Activated T-cell treated with anti-CD3 and anti-CD28 coated beads, Interleukin-2, amount 50 U/mL, for 24 hours (primary cell): ENCODE measurements at regions not wholly inside any gene's neighbourhood (a gene's known extent, or its start where the extent isn't known, plus 50 kb on each side); places are given as distances from the start of the nearest gene placed in this dataset.
"Not testable (repeated sequence)": the region's sequence is repeated elsewhere in the genome, so short reads cannot be mapped to it uniquely, and the experiment has no call there.

Source experiments
- DNase-seq: peaks from one replicate; pipeline ENCODE4 v3.0.0-alpha.2; 2020
- H3K27ac Mint-ChIP-seq: 2 replicates; pipeline ENCODE4 v1.8.0; 2020; ENCODE audit warnings: mild to moderate bottlenecking, mixed read lengths
- H3K27me3 Mint-ChIP-seq: 2 replicates; pipeline ENCODE4 v1.8.0; 2020; ENCODE audit warnings: mixed read lengths
- H3K36me3 Mint-ChIP-seq: 2 replicates; pipeline ENCODE4 v1.8.0; 2020; ENCODE audit warnings: low read depth, mixed read lengths
- H3K4me1 Mint-ChIP-seq: 2 replicates; pipeline ENCODE4 v1.8.0; 2020; ENCODE audit warnings: low read depth, mixed read lengths
- H3K4me3 Mint-ChIP-seq: 2 replicates; pipeline ENCODE4 v1.8.0; 2020; ENCODE audit warnings: mild to moderate bottlenecking, moderate library complexity, mixed read lengths
- H3K9me3 Mint-ChIP-seq: 2 replicates; pipeline ENCODE4 v1.8.0; 2020; ENCODE audit warnings: mixed read lengths

DNA sequence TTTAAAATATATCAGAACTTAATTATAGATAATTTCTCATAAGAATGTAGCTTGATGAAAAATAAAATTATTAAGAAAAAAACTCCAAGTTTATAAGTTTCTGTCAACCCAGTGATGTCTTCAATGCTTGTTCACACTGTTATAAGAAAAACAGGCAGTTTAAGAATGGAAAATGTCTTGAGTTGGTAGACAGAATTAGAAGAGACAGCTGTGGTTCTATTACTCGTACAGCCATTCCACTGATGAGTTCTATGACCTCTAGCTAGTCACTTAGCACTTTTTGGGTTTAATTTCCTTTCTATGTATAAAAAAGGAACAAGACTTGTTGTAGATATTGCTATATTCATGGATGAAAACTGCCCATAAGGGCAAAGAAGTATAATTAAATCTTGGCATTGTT, 1013.1 kb upstream of the ATXN8OS start:
- no peak overlapping the region for H3K27ac Mint-ChIP-seq

DNA sequence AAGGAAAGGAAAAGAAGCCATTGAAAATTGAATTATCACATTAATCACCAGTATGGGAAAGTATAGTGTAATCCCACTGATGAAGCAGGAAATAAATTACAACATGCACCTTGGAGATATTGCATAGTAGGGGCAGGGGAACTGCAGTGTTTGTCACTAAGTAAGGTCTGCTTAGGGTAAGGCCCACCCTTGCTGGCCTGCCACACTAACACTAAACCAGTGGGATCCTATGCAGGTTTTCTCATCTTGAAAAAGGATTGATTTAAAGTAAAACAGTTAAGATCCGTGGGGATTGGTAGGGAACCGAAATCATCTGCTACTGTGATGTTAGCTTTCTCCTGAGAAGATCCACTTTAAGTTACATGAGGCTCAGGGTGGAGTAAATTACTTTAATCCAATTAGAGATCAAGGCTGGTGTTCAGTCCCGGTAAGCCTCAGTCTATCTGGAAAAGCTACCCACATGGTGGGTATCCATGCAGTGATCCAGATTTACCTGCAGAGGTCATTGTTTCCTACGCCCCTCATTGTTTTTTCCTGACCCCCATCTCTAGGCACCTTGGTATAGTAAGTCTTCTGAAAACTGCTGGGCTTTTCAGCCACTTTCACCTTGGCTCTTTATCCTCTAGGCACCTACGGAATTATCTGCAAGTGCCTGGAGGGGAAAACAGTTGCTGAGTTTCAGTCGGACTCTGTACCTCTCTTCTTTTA, 1014.9 kb upstream of the ATXN8OS start:
- peaks cover 11% of the 10 kb centered on the region for H3K9me3 Mint-ChIP-seq
- DNase-seq, result no peak
- no peak overlapping the region for H3K27ac Mint-ChIP-seq

More for the DNA sequence above, 1013.1 kb upstream of the ATXN8OS start:
- H3K4me1 Mint-ChIP-seq, result no peaks in the 10 kb centered on the region
- H3K27me3 Mint-ChIP-seq, result no peaks in the 10 kb centered on the region
- no peaks in the 10 kb centered on the region for H3K36me3 Mint-ChIP-seq
- no peak overlapping the region for H3K4me3 Mint-ChIP-seq
- DNase-seq, result no peak
- peaks cover 10% of the 10 kb centered on the region for H3K9me3 Mint-ChIP-seq

DNA sequence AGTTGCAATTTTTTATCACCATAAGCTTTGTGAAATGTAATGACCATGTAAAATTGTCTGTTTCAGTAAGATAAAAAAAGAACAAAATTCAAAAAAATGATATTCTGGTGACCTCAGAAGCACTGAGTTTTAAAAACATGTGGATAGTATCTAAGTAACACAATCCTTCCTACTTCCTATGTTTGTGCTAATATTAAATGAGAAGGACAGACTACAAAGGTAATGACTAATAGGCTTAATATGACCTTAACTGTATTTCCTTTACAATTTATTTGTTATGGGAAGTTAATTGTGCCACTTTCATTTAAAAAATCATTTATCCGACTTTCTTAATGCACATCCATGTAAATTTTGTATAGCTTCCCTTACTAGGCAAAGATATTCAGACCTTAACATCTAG, 1030.4 kb upstream of the ATXN8OS start:
- no peak overlapping the region for H3K4me3 Mint-ChIP-seq
- no peak overlapping the region for H3K27ac Mint-ChIP-seq
- H3K36me3 Mint-ChIP-seq, result no peaks in the 10 kb centered on the region
- no peak for DNase-seq
- H3K4me1 Mint-ChIP-seq, result no peaks in the 10 kb centered on the region
- peaks cover 10% of the 10 kb centered on the region for H3K9me3 Mint-ChIP-seq
- no peaks in the 10 kb centered on the region for H3K27me3 Mint-ChIP-seq

More for the DNA sequence above, 1014.9 kb upstream of the ATXN8OS start:
- Mint-ChIP-seq H3K4me3 (no peak overlapping the region), H3K36me3 (no peaks in the 10 kb centered on the region), H3K27me3 (no peaks in the 10 kb centered on the region), H3K4me1 (no peaks in the 10 kb centered on the region)

DNA sequence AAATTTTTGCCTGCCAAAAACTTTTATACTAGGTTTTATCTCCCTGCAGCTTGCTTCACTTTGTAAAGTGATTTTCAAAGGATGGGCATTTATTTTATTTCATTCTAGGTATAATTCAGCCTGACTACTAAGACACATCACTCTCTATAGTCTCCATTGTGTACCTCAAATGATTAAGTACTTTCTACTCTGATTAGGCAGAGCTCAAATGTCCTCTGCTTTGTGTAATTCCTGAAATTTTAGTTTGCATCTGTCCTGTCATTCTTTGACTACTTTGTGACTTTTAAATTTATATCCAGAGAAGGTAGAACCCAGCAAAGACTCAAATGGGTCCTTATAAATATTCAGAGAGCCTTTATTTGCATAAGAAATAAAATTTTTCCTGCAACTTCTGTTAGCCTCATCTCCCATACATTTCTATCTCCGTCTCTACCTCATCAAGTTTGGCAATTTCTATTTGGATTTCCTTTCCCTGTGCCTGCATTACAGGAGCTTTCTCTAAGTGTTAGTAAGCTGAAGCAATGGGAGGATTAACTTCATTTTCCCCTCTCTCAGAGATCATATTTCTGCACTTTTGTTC, 1038.0 kb upstream of the ATXN8OS start:
- Mint-ChIP-seq H3K27me3 (no peaks in the 10 kb centered on the region), H3K4me3 (no peak overlapping the region), H3K9me3 (peaks cover 4% of the 10 kb centered on the region), H3K4me1 (no peaks in the 10 kb centered on the region), H3K36me3 (no peaks in the 10 kb centered on the region), H3K27ac (no peak overlapping the region)
- DNase-seq, result no peak

DNA sequence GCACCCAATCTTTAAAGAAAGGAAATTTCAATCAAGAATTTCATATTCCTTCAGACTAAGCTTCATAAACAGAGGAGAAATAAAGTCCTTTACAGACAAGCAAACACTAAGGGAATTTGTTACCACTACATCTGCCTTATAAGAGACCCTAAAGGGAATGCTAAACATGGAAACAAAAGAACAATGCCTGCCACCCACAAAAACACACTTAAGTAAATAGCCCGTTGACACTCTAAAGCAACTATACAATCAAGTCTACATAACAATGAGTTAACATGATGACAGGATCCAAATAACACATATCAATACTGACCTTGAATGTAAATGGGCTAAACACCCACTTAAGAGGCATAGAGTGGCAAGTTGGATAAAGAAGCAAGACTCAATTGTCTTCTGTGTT, 1056.9 kb upstream of the ATXN8OS start:
- H3K27me3 Mint-ChIP-seq, result no peaks in the 10 kb centered on the region
- DNase-seq, result no peak
- peaks cover 38% of the 10 kb centered on the region for H3K9me3 Mint-ChIP-seq
- H3K36me3 Mint-ChIP-seq, result no peaks in the 10 kb centered on the region
- H3K4me1 Mint-ChIP-seq, result no peaks in the 10 kb centered on the region
- H3K4me3 Mint-ChIP-seq, result no peak overlapping the region
- no peak overlapping the region for H3K27ac Mint-ChIP-seq

DNA sequence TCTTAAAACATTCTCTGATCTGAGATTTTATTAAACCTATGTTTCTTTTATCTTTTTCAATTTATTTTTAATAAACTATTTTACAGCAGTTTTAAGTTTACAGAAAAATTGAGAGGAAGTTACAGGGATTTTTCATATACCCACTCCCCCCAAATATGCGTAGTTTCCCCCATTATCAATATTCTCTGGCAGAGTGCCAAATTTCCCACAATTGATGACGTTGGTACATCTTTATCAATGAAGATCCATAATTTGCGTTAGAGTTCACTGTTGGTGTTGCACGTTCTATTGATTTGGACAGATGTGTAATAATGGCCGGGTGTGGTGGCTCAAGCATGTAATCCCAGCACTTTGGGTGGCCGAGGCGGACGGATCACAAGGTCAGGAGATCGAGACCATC, 1063.0 kb upstream of the ATXN8OS start:
- H3K4me3 Mint-ChIP-seq, result no peak overlapping the region
- no peaks in the 10 kb centered on the region for H3K27me3 Mint-ChIP-seq
- H3K9me3 Mint-ChIP-seq, result peaks cover 29% of the 10 kb centered on the region
- no peaks in the 10 kb centered on the region for H3K36me3 Mint-ChIP-seq
- no peak overlapping the region for H3K27ac Mint-ChIP-seq
- no peaks in the 10 kb centered on the region for H3K4me1 Mint-ChIP-seq
- no peak for DNase-seq

DNA sequence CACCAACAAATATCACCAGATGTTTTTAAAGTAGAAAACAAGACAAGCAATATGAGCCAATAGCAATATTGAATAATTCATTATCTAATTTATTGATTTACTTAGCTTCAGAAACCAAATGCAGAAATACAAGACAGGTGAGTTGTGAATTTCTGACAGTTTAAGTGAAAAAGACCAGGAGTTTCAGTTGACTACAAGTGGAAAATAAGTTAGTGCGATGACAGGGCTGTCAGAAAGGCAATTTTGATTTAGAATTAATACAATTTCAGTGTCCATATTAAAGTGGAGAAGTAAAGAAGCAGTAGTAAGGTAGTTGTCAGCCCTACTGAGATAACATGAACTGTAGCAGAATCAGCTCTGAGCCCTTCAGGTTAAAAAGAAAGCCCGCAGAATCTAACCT, 1066.7 kb upstream of the ATXN8OS start:
- Mint-ChIP-seq H3K27ac (no peak overlapping the region), H3K9me3 (peaks cover 27% of the 10 kb centered on the region), H3K4me1 (no peaks in the 10 kb centered on the region), H3K36me3 (no peaks in the 10 kb centered on the region), H3K27me3 (no peaks in the 10 kb centered on the region), H3K4me3 (no peak overlapping the region)
- DNase-seq, result no peak

DNA sequence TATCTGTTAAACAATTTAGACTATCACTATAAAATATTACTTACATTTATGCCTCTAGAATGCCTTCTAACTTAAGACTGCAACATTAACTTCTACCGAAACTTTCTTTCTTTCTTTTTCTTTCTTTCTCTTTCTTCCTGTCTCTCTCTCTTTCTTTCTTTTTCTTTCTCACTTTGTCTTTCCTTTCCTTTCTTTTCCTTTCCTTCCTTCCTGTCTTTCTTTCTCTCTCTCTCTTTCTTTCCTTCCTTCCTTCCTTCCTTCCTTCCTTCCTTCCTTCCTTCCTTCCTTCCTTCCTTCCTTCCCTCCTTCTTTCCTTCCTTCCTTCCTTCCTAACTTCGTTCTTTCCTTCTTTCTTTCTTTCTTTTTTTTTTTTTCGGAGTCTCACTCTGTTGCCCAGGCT, 1071.9 kb upstream of the ATXN8OS start:
- no peaks in the 10 kb centered on the region for H3K27me3 Mint-ChIP-seq
- H3K36me3 Mint-ChIP-seq, result no peaks in the 10 kb centered on the region
- peaks cover 5% of the 10 kb centered on the region for H3K9me3 Mint-ChIP-seq
- no peaks in the 10 kb centered on the region for H3K4me1 Mint-ChIP-seq
- H3K4me3 Mint-ChIP-seq, result no peak overlapping the region
- no peak for DNase-seq
- no peak overlapping the region for H3K27ac Mint-ChIP-seq

DNA sequence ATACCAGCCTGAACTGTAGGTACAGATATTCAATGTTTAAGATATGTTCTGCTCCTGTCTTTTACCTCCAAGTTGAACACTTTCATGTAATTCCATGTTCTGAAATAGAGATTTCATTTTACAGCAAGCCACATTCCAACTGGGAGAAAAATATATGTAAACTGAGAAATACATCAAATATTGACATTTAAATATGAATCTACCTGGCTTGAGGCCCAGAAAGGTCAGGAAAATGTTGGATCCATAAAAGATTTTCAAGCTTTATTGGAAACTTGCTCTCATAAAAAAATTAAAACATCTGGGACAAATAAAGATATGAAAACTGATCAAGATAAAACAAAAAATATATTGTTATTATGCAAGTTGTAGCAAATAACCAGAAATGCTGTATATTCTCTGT, 1078.7 kb upstream of the ATXN8OS start:
- H3K36me3 Mint-ChIP-seq, result no peaks in the 10 kb centered on the region
- peaks cover 8% of the 10 kb centered on the region for H3K9me3 Mint-ChIP-seq
- no peaks in the 10 kb centered on the region for H3K4me1 Mint-ChIP-seq

DNA sequence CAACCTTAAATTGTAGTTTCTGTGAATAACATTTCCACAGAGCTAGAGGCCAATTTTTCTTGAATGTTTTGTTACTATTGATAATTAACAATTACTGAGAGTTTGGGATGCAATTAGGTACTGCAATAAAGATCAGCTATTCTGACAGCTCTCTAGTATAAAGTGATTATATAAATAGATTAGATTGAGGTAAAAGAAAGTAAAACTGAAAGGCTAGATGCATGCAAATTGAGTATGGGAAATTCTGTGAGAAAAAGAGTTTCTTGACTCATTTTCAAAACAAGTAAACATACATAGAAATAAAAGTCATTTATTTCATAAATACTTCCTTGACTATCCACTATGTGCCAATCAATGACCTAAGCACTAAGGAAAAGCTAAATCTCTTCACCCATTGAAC, 1087.5 kb upstream of the ATXN8OS start:
- Mint-ChIP-seq H3K36me3 (no peaks in the 10 kb centered on the region), H3K9me3 (peaks cover 24% of the 10 kb centered on the region), H3K27me3 (no peaks in the 10 kb centered on the region), H3K4me3 (no peak overlapping the region), H3K4me1 (no peaks in the 10 kb centered on the region), H3K27ac (no peak overlapping the region)
- DNase-seq, result no peak

More for the DNA sequence above, 1078.7 kb upstream of the ATXN8OS start:
- no peak overlapping the region for H3K27ac Mint-ChIP-seq
- DNase-seq, result no peak
- no peak overlapping the region for H3K4me3 Mint-ChIP-seq
- no peaks in the 10 kb centered on the region for H3K27me3 Mint-ChIP-seq

DNA sequence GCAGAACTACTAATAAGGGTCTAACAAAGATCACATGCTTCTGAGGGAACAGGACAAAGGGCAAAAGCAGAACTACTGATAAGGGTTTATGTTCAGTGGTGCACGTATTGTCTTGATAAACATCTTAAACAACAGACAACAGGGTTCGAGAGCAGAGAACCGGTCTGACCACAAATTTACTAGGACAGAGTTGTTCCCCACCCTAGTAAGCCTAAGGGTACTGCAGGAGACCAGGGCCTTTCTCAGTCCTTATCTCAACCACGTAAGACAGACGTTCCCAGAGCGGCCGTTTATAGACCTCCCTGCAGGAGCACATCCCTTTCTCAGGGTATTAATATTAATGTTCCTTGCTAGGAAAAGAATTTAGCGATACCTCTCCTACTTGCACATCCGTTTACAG, 1089.5 kb upstream of the ATXN8OS start:
- not testable (repeated sequence) for H3K4me3 Mint-ChIP-seq, DNase-seq, H3K4me1 Mint-ChIP-seq, H3K27ac Mint-ChIP-seq, H3K36me3 Mint-ChIP-seq, H3K27me3 Mint-ChIP-seq
- peaks cover 26% of the 10 kb centered on the region for H3K9me3 Mint-ChIP-seq

DNA sequence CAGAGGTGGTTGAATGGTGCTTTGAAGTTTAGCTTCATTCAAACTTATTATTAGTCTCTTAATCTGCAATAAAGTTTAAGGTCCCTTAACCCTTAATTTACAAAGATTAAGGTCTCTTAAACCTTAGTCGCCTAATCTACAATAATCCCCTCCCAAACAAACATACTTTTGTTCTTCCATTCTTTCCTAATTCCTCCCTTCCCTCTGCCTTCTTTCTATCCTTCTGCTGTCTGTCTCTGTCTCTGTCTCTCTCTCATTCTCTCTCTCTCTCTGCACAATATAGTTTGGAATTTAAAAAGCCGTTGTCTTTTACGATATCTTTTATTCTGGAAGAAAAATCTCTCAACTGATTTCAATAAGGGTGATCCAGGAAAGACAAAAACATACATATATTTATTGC, 1096.8 kb upstream of the ATXN8OS start:
- H3K27ac Mint-ChIP-seq, result no peak overlapping the region
- no peaks in the 10 kb centered on the region for H3K27me3 Mint-ChIP-seq
- no peak for DNase-seq
- H3K36me3 Mint-ChIP-seq, result no peaks in the 10 kb centered on the region
- peaks cover 13% of the 10 kb centered on the region for H3K9me3 Mint-ChIP-seq
- H3K4me3 Mint-ChIP-seq, result no peak overlapping the region
- H3K4me1 Mint-ChIP-seq, result no peaks in the 10 kb centered on the region

DNA sequence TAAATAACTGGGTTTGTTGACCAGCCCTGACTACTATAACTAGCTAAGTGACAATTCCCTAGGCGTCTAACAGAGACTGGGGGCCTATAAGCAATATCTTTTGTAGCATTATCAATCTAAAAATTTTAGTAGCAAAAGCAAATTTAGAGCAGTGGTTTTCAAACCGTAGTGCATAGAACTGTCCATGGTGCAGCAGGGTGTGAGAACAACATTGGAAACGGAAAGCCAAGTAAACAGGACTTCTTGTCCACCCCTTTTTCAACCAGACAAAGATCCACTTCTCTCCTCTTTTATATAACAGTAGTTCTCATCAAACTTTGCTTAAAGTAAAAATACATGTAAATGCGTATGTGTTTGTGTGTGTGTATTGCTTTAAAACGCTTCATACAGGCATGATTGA, 1099.1 kb upstream of the ATXN8OS start:
- no peaks in the 10 kb centered on the region for H3K4me1 Mint-ChIP-seq
- DNase-seq, result no peak
- no peak overlapping the region for H3K27ac Mint-ChIP-seq
- H3K9me3 Mint-ChIP-seq, result peaks cover 9% of the 10 kb centered on the region
- H3K27me3 Mint-ChIP-seq, result no peaks in the 10 kb centered on the region
- H3K36me3 Mint-ChIP-seq, result no peaks in the 10 kb centered on the region
- H3K4me3 Mint-ChIP-seq, result no peak overlapping the region

DNA sequence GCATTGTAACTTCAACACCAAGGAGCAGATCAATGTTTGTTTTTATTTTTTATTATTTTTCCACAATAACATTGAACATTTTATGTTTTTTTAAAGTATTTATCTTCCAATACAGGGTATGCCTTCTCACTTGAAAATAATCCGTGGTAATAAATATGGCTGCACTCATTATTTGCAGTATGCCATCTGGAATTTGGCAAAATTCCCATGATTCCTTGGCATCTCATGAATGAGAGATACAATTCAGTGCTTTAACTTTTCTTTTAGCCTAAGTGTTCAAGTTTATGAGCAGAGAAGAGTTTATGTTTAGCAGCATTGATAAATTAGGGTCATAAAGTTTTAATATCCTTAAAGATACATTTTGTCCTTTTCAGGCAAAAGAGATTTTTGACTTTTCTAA, 1109.6 kb upstream of the ATXN8OS start:
- no peaks in the 10 kb centered on the region for H3K27me3 Mint-ChIP-seq
- no peak for DNase-seq
- H3K4me1 Mint-ChIP-seq, result no peaks in the 10 kb centered on the region
- H3K4me3 Mint-ChIP-seq, result no peak overlapping the region
- H3K27ac Mint-ChIP-seq, result no peak overlapping the region
- no peaks in the 10 kb centered on the region for H3K36me3 Mint-ChIP-seq
- H3K9me3 Mint-ChIP-seq, result peaks cover 28% of the 10 kb centered on the region

DNA sequence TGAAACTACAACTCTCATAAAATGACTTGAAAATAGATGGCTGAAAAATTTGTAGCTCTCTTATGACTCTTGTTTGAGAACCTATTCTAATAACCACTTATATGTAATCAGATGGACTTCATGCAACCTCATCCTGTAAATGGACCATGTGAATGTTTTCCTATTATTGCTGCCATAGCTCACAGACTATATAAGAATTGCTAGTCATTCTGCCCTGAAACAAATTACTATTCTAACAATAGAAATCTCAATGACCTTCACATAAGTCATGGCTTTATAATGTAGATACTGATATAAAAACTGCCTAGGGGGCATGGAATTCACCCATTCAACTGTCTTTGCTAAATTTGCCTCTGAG, 1111.0 kb upstream of the ATXN8OS start:
- H3K4me1 Mint-ChIP-seq, result no peaks in the 10 kb centered on the region
- H3K36me3 Mint-ChIP-seq, result no peaks in the 10 kb centered on the region
- no peak overlapping the region for H3K4me3 Mint-ChIP-seq
- no peaks in the 10 kb centered on the region for H3K27me3 Mint-ChIP-seq
- peaks cover 26% of the 10 kb centered on the region for H3K9me3 Mint-ChIP-seq
- no peak for DNase-seq
- no peak overlapping the region for H3K27ac Mint-ChIP-seq
